ENCODE measurements at regions not wholly inside any gene's neighbourhood (a gene's known extent, or its start where the extent isn't known, plus 50 kb on each side); places are given as distances from the start of the nearest gene placed in this dataset.

DNA sequence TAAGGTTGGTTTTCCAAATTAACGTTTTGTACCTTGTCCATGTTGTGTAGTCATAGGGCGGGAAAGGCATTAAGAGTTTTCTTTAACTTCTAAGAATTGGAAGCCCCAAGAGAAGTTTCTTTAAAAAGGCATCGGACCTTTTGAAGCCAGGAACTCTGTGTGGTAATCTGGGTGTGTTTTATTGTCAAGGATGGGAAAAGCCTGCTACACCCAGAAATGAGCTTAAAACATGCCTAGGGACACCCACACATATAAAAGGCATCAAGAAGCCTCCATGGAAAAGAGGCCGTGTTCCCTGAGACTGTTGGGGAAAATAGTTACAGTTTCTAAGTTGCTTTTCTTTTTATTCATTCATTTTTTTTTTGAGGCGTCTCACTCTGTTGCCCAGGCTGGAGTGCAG is 81.0 kb upstream of the PTHLH start:
- H4K5ac ChIP-seq (ENCODE audit: insufficient read length, low read depth, low read length): no peak overlapping the region
- H2BK15ac ChIP-seq (ENCODE audit: low read depth, low read length): no peak overlapping the region
- H3K9me3 Mint-ChIP-seq: no peaks in the 10 kb centered on the region
- H3K79me1 ChIP-seq (ENCODE audit: insufficient read depth, low read depth, low read length, poor library complexity, severe bottlenecking): no peaks in the 10 kb centered on the region
- no peaks in the 10 kb centered on the region for H3K23me2 ChIP-seq (ENCODE audit: insufficient read length, low read depth, low read length, poor library complexity, severe bottlenecking)
- H2BK12ac ChIP-seq (ENCODE audit: insufficient read length, low read depth, low read length): no peak overlapping the region
- no peak overlapping the region for H2BK20ac ChIP-seq (ENCODE audit: low read depth, low read length, poor library complexity, severe bottlenecking)
- H3K9me3 ChIP-seq (ENCODE audit: control insufficient read depth, low read depth, low read length): no peaks in the 10 kb centered on the region
- H3K4me1 Mint-ChIP-seq: peaks cover 7 to 10% of the 10 kb centered on the region in 2 experiments; a peak in 2 of 4 replicates
- DNase-seq: no peak
- no CpG with 5 or more reads among the region's 5 CpGs for WGBS (ENCODE audit: extremely low coverage, insufficient read length, low lambda C conversion rate)
- H3K23ac ChIP-seq (ENCODE audit: insufficient read length, low read depth, low read length): no peak overlapping the region
- no peak overlapping the region for H2BK120ac ChIP-seq (ENCODE audit: low read depth, low read length, poor library complexity, severe bottlenecking)
- no peak overlapping the region for H3K56ac ChIP-seq (ENCODE audit: insufficient read length, low read depth, low read length)
- no peak overlapping the region for H3T11ph ChIP-seq (ENCODE audit: low read length)
- TF ChIP-seq, protein P1, sequence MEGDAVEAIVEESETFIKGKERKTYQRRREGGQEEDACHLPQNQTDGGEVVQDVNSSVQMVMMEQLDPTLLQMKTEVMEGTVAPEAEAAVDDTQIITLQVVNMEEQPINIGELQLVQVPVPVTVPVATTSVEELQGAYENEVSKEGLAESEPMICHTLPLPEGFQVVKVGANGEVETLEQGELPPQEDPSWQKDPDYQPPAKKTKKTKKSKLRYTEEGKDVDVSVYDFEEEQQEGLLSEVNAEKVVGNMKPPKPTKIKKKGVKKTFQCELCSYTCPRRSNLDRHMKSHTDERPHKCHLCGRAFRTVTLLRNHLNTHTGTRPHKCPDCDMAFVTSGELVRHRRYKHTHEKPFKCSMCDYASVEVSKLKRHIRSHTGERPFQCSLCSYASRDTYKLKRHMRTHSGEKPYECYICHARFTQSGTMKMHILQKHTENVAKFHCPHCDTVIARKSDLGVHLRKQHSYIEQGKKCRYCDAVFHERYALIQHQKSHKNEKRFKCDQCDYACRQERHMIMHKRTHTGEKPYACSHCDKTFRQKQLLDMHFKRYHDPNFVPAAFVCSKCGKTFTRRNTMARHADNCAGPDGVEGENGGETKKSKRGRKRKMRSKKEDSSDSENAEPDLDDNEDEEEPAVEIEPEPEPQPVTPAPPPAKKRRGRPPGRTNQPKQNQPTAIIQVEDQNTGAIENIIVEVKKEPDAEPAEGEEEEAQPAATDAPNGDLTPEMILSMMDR (conservative IDR thresholded peaks at IDR 0.05): no peak
- no peaks in the 10 kb centered on the region for H4K20me1 ChIP-seq (ENCODE audit: control insufficient read depth, insufficient read depth, insufficient read length)
- H3K79me2 ChIP-seq (ENCODE audit: insufficient read depth, low read length): no peaks in the 10 kb centered on the region
- H2BK5ac ChIP-seq (ENCODE audit: insufficient read length, low read length): no peak overlapping the region
- no peaks in the 10 kb centered on the region for H3K27me3 Mint-ChIP-seq (ENCODE audit: low read depth)
- no peaks in the 10 kb centered on the region for H3K27me3 ChIP-seq (ENCODE audit: insufficient read depth, low read length)
- H3K4ac ChIP-seq (ENCODE audit: low read depth, low read length): no peak overlapping the region
- H3K4me1 ChIP-seq (ENCODE audit: insufficient read depth, low read length): no peaks in the 10 kb centered on the region
- H3K9ac ChIP-seq (ENCODE audit: extremely low read depth, insufficient read length, low read length): no peak overlapping the region
- no peak overlapping the region for H3K27ac ChIP-seq (ENCODE audit: insufficient read length, low read depth, low read length)
- no peak overlapping the region for H3K27ac Mint-ChIP-seq
- no peak overlapping the region for H4K91ac ChIP-seq (ENCODE audit: insufficient read length, low read depth, low read length)
- H3K4me2 ChIP-seq (ENCODE audit: insufficient read depth, insufficient read length, low read length): no peak overlapping the region
- H2AFZ ChIP-seq (ENCODE audit: low read length): no peak overlapping the region
- H3K36me3 Mint-ChIP-seq (ENCODE audit: insufficient read depth in 1 of 3, low read depth in 3 of 3): no peaks in the 10 kb centered on the region
- H3K14ac ChIP-seq (ENCODE audit: insufficient read depth, low read length): no peak overlapping the region
- H2AK5ac ChIP-seq (ENCODE audit: insufficient read length, low read length): no peak overlapping the region
- H3K18ac ChIP-seq (ENCODE audit: insufficient read length, low read depth, low read length): no peak overlapping the region
- no peak overlapping the region; a peak in 1 of 5 replicates for H3K4me3 Mint-ChIP-seq
- H4K8ac ChIP-seq (replicated peaks; ENCODE audit: insufficient read length, low read depth, low read length): no peak overlapping the region

Data from H9 (cell line).